RWPE2 (cell line): ENCODE measurements at regions not wholly inside any gene's neighbourhood (a gene's known extent, or its start where the extent isn't known, plus 50 kb on each side); places are given as distances from the start of the nearest gene placed in this dataset.

Source experiments
- ATAC-seq: fragments of 200-7000 bp; cut with Tn5 transposase; 3 replicates; pipeline ENCODE4 v1.9.1; 2021; ENCODE audit warnings: low read depth
- DNase-seq: peaks from one replicate; pipeline ENCODE4 v3.0.0-alpha.2; 2020; ENCODE audit warnings: low spot score
- H3K27ac ChIP-seq: fragments of 450-650 bp; 2 replicates; pipeline ENCODE4 v1.5.1; 2017; ENCODE audit warnings: mild to moderate bottlenecking; ENCODE audit not compliant: poor library complexity, severe bottlenecking
- H3K27me3 ChIP-seq: fragments of 250-450 bp; sonication (Bioruptor Pico); 2 replicates; pipeline ENCODE4 v1.5.1; 2021; ENCODE audit warnings: mild to moderate bottlenecking, moderate library complexity; ENCODE audit not compliant: insufficient read depth, poor library complexity, severe bottlenecking
- H3K36me3 ChIP-seq: fragments of 250-450 bp; sonication (Bioruptor Pico); 2 replicates; pipeline ENCODE4 v1.5.1; 2020; ENCODE audit warnings: low read depth, mild to moderate bottlenecking, moderate library complexity
- H3K4me1 ChIP-seq: fragments of 250-450 bp; sonication (Bioruptor Pico); 2 replicates; pipeline ENCODE4 v1.5.1; 2021; ENCODE audit warnings: mild to moderate bottlenecking, moderate library complexity; ENCODE audit not compliant: insufficient read depth, poor library complexity, severe bottlenecking
- H3K4me3 ChIP-seq: fragments of 250-450 bp; sonication (Bioruptor Pico); 2 replicates; pipeline ENCODE4 v1.5.1; 2021; ENCODE audit warnings: mild to moderate bottlenecking, moderate library complexity; ENCODE audit not compliant: severe bottlenecking
- H3K9me3 ChIP-seq: fragments of 250-450 bp; sonication (Bioruptor Pico); 2 replicates; pipeline ENCODE4 v1.5.1; 2021; ENCODE audit warnings: mild to moderate bottlenecking, moderate library complexity; ENCODE audit not compliant: severe bottlenecking
- CTCF ChIP-seq: fragments of 450-650 bp; IDR thresholded peaks from one replicate; pipeline ENCODE4 v1.5.1; 2017; ENCODE audit warnings: mild to moderate bottlenecking, moderate library complexity; ENCODE audit not compliant: poor library complexity, severe bottlenecking

DNA sequence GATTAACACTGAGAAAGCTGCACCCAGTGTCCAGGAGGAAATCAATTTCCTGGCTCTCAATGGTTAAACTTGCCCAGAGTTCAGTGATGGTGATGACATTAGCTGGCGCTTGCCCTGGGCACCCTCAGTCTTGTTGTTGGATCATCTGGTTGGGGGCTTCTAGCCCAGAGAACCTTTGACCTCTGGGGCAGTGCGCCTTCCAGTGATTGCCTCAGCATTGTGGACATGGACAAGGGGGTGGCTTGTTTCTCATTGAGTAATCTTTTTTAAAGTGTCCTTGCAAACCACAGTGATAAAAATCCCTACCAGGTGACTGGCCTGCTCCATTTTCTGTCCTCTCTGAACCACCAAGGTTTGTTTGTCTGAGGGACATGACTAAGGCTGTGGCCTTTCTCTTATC is 95.6 kb upstream of the USP9Y start:
- no peaks in the 10 kb centered on the region for H3K36me3 ChIP-seq
- ATAC-seq = no peak
- no peaks in the 10 kb centered on the region for H3K9me3 ChIP-seq
- no peaks in the 10 kb centered on the region for H3K27me3 ChIP-seq
- no peak for DNase-seq
- no peak overlapping the region for H3K27ac ChIP-seq
- H3K4me3 ChIP-seq = no peak overlapping the region
- H3K4me1 ChIP-seq = peaks cover 4% of the 10 kb centered on the region
- TF ChIP-seq CTCF = no peak

GRCh38 chrY:12610861-12611260 is 90.2 kb upstream of the USP9Y start:
- H3K4me3 ChIP-seq = no peak overlapping the region
- DNase-seq = no peak
- ATAC-seq = no peak
- no peak overlapping the region for H3K27ac ChIP-seq
- no peaks in the 10 kb centered on the region for H3K4me1 ChIP-seq
- no peaks in the 10 kb centered on the region for H3K27me3 ChIP-seq
- H3K36me3 ChIP-seq = no peaks in the 10 kb centered on the region
- peaks cover 4% of the 10 kb centered on the region for H3K9me3 ChIP-seq
- TF ChIP-seq CTCF = no peak

- Histone ChIP-seq H3K4me1 (peaks cover 3% of the 10 kb centered on the region), H3K4me3 (no peak overlapping the region), H3K27ac (no peak overlapping the region), H3K36me3 (no peaks in the 10 kb centered on the region), H3K9me3 (peaks cover 4% of the 10 kb centered on the region), H3K27me3 (no peaks in the 10 kb centered on the region)
- ATAC-seq (no peak), DNase-seq (no peak)
- TF ChIP-seq CTCF = no peak
Measured at GRCh38 chrY:12615733-12616446, 85.1 kb upstream of the USP9Y start.

GRCh38 chrY:12621454-12622081 is 79.5 kb upstream of the USP9Y start:
- peak; percentile 90 for TF ChIP-seq CTCF
- no peaks in the 10 kb centered on the region for H3K9me3 ChIP-seq
- no peaks in the 10 kb centered on the region for H3K27me3 ChIP-seq
- no peak overlapping the region for H3K4me3 ChIP-seq
- peak; percentile 92 for ATAC-seq
- DNase-seq = no peak
- H3K27ac ChIP-seq = peak overlapping the region; percentile 7
- H3K36me3 ChIP-seq = no peaks in the 10 kb centered on the region
- H3K4me1 ChIP-seq = peaks cover 13% of the 10 kb centered on the region

- Histone ChIP-seq H3K27me3 (no peaks in the 10 kb centered on the region), H3K36me3 (no peaks in the 10 kb centered on the region), H3K4me1 (peaks cover 13% of the 10 kb centered on the region), H3K27ac (peak overlapping the region; percentile 33), H3K9me3 (no peaks in the 10 kb centered on the region), H3K4me3 (no peak overlapping the region)
- ATAC-seq (peak; percentile 63), DNase-seq (no peak)
- no peak for TF ChIP-seq CTCF
Measured at GRCh38 chrY:12623204-12623603, 77.8 kb upstream of the USP9Y start.
